Keratinocyte (primary cell): ENCODE measurements at regions not wholly inside any gene's neighbourhood (a gene's known extent, or its start where the extent isn't known, plus 50 kb on each side); places are given as distances from the start of the nearest gene placed in this dataset.

Experiments used
- CTCF ChIP-seq, 3 experiments: IDR thresholded peaks in 1 of 3; conservative IDR thresholded peaks in 1 of 3; optimal IDR thresholded peaks in 1 of 3; 2 replicates in 2 of 3; 3 replicates in 1 of 3; pipeline versions ENCODE3 to v1.5.1; 2011; ENCODE audit warnings: low read length in 3 of 3, mild to moderate bottlenecking in 3 of 3, moderate library complexity in 2 of 3, control low read depth in 1 of 3, inconsistent platforms in 1 of 3; ENCODE audit not compliant: insufficient read depth in 2 of 3; ENCODE audit errors: extremely low read depth in 1 of 3
- EZH2 ChIP-seq: IDR thresholded peaks from one replicate; pipeline ENCODE4 v1.6.1; 2012; ENCODE audit warnings: inconsistent platforms, mild to moderate bottlenecking, low read length, moderate library complexity

- TF ChIP-seq CTCF (optimal IDR thresholded peaks at IDR 0.05 in 1 of 3, IDR thresholded peaks at IDR 0.05 in 1 of 3, conservative IDR thresholded peaks at IDR 0.05 in 1 of 3; ENCODE audit: extremely low read depth in 1 of 3, insufficient read depth in 2 of 3, low read length in 3 of 3) (no peak), EZH2 (no peak)
Measured at GRCh38 chr5:2981035-2981434, 229.6 kb upstream of the IRX2 start.
